ENCODE measurements at regions not wholly inside any gene's neighbourhood (a gene's known extent, or its start where the extent isn't known, plus 50 kb on each side); places are given as distances from the start of the nearest gene placed in this dataset.

DNA sequence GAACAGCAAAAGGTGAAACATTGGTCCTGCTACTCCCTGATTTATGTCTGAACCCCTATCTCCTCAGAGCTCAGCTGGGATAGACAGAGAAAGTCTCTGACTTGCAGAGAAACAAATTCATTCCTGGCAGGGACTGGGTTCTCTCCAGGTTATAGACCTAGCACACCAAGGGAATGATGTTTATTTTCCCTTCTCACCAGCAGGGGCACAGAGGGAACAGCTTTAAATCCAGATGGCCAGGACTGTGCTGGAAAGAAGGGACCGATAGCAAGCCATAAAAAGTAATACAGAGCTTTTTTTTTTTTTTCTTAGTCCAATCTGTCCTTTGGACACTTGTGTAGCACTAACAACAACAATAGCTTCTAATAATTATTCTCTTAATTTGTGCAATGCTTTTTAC, 141.1 kb upstream of the C9orf72 start:
- TF ChIP-seq POLR2AphosphoS5 (IDR thresholded peaks at IDR 0.05; ENCODE audit: low read depth, low read length) (no peak), CTCF (IDR thresholded peaks at IDR 0.05 in 2 of 3, conservative IDR thresholded peaks at IDR 0.05 in 1 of 3; ENCODE audit: borderline replicate concordance in 1 of 3, insufficient read depth in 1 of 3, low read depth in 2 of 3, low read length in 2 of 3) (peak in 1 of 3 experiments; percentile 16; a peak in 1 of 6 replicates)
